ENCODE measurements at regions not wholly inside any gene's neighbourhood (a gene's known extent, or its start where the extent isn't known, plus 50 kb on each side); places are given as distances from the start of the nearest gene placed in this dataset.

- no peak overlapping the region for H2AFZ ChIP-seq (ENCODE audit: low read length, unreplicated experiment)
- no peak overlapping the region for H3K27ac ChIP-seq (ENCODE audit: low read depth, low read length)
- H3K27me3 ChIP-seq (ENCODE audit: insufficient read depth, low read length), result peaks cover 10% of the 10 kb centered on the region
- H3K36me3 ChIP-seq (ENCODE audit: insufficient read depth, low read length), result no peaks in the 10 kb centered on the region
- H3K79me2 ChIP-seq (ENCODE audit: control insufficient read depth, insufficient read depth, low read length, unreplicated experiment), result no peaks in the 10 kb centered on the region
- no peak overlapping the region for H3K4me3 ChIP-seq (ENCODE audit: low read depth, low read length)
- H3K4me1 ChIP-seq (ENCODE audit: control insufficient read depth, insufficient read depth, low read length, unreplicated experiment), result peaks cover 5% of the 10 kb centered on the region
Measured at GRCh38 chr6:46072866-46073265, 56.9 kb upstream of the ENPP4 start.

- Histone ChIP-seq H3K4me1 (ENCODE audit: control insufficient read depth, insufficient read depth, low read length, unreplicated experiment) (no peaks in the 10 kb centered on the region), H3K79me2 (ENCODE audit: control insufficient read depth, insufficient read depth, low read length, unreplicated experiment) (no peaks in the 10 kb centered on the region), H3K4me3 (ENCODE audit: low read depth, low read length) (no peak overlapping the region), H3K36me3 (ENCODE audit: insufficient read depth, low read length) (no peaks in the 10 kb centered on the region), H3K27me3 (ENCODE audit: insufficient read depth, low read length) (no peaks in the 10 kb centered on the region; the same call in 1 of the 2 replicates), H3K27ac (ENCODE audit: low read depth, low read length) (no peak overlapping the region), H2AFZ (ENCODE audit: low read length, unreplicated experiment) (no peak overlapping the region)
Measured at GRCh38 chr6:46078294-46078693, 51.5 kb upstream of the ENPP4 start.

DNA sequence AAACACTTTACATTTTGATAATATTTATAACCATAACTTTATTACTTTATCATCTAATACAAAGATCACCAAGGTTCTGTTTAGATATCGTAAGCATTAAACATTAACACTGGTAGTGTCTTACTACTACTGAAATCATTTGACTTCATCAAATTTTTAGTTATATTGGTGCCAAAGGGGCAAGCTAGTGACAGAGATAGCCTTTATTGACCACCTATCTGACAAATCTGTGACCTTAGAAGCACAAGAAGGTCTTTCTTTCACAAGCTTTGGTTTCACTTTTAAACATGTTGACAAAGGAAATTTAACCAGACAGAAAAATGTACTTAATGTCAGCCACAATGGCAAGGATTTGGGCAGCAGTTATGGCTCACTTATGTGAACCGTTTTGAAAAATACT is 50.7 kb upstream of the ENPP4 start:
- Histone ChIP-seq H3K27me3 (ENCODE audit: insufficient read depth, low read length) (no peaks in the 10 kb centered on the region; the same call in 1 of the 2 replicates), H3K4me1 (ENCODE audit: control insufficient read depth, insufficient read depth, low read length, unreplicated experiment) (no peaks in the 10 kb centered on the region), H3K27ac (ENCODE audit: low read depth, low read length) (no peak overlapping the region), H3K36me3 (ENCODE audit: insufficient read depth, low read length) (no peaks in the 10 kb centered on the region), H2AFZ (ENCODE audit: low read length, unreplicated experiment) (peak overlapping the region; percentile 5), H3K79me2 (ENCODE audit: control insufficient read depth, insufficient read depth, low read length, unreplicated experiment) (no peaks in the 10 kb centered on the region), H3K4me3 (ENCODE audit: low read depth, low read length) (peak overlapping the region; percentile 60; the same call in 1 of the 2 replicates)
